ENCODE measurements at regions not wholly inside any gene's neighbourhood (a gene's known extent, or its start where the extent isn't known, plus 50 kb on each side); places are given as distances from the start of the nearest gene placed in this dataset.

DNA sequence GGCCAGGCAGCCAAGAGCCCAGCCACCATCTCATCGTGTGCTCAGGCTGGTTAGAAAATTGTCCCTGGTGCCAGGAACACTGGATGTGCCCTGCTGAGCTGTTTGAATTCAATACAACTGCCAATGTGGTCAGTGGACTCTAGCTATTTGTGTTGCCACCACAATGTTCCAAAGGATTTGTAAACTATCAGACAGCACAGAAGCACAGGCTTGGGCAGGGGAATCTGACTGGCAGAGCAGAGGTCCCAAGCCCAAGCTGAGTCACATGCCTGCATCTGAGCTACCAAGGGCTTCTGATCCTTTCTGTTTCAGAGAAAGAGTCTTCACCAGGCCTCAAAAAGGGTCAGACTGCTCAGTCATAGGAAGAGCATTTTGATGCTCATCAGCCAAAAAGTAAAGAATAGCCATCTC lies 232.1 kb upstream of the SEMA3C start:
- TF ChIP-seq, protein P1, sequence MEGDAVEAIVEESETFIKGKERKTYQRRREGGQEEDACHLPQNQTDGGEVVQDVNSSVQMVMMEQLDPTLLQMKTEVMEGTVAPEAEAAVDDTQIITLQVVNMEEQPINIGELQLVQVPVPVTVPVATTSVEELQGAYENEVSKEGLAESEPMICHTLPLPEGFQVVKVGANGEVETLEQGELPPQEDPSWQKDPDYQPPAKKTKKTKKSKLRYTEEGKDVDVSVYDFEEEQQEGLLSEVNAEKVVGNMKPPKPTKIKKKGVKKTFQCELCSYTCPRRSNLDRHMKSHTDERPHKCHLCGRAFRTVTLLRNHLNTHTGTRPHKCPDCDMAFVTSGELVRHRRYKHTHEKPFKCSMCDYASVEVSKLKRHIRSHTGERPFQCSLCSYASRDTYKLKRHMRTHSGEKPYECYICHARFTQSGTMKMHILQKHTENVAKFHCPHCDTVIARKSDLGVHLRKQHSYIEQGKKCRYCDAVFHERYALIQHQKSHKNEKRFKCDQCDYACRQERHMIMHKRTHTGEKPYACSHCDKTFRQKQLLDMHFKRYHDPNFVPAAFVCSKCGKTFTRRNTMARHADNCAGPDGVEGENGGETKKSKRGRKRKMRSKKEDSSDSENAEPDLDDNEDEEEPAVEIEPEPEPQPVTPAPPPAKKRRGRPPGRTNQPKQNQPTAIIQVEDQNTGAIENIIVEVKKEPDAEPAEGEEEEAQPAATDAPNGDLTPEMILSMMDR (IDR thresholded peaks at IDR 0.05; ENCODE audit: insufficient read depth, low read depth, low read length): no peak
- no peak for TF ChIP-seq EZH2 (IDR thresholded peaks at IDR 0.05; ENCODE audit: insufficient read depth, low read length)

Data from astrocyte (in vitro differentiated cells and primary cell).